Uterus (tissue), 3 donors: ENCODE measurements at regions not wholly inside any gene's neighbourhood (a gene's known extent, or its start where the extent isn't known, plus 50 kb on each side); places are given as distances from the start of the nearest gene placed in this dataset.

ENCODE experiments used
- DNase-seq, 2 donors: peaks; one replicate each; pipeline ENCODE4 v3.0.0-alpha.2; 2019 to 2020
- H3K27ac ChIP-seq, 2 donors: fragments of 200-600 bp; sonication (generic); 1 replicate in 1 of 2; 2 replicates in 1 of 2; pipeline ENCODE4 v1.5.1; 2016 to 2018
- H3K27me3 ChIP-seq, 2 donors: fragments of 200-600 bp; sonication (generic); one replicate each; pipeline ENCODE4 v1.5.1; 2018 to 2019; ENCODE audit warnings: control low read depth in 1 of 2
- H3K36me3 ChIP-seq, 2 donors: fragments of 200-600 bp; sonication (generic); one replicate each; pipeline ENCODE4 v1.5.1; 2019; ENCODE audit warnings: control low read depth in 1 of 2
- H3K4me1 ChIP-seq, 2 donors: fragments of 200-600 bp; sonication (generic); one replicate each; pipeline ENCODE4 v1.5.1; 2018 to 2019; ENCODE audit warnings: control low read depth in 1 of 2
- H3K4me3 ChIP-seq, 2 donors: fragments of 200-600 bp; sonication (generic); 1 replicate in 1 of 2; 2 replicates in 1 of 2; pipeline ENCODE4 v1.5.1; 2018 to 2019; ENCODE audit warnings: mild to moderate bottlenecking in 1 of 2
- H3K9me3 ChIP-seq, 2 donors: fragments of 200-600 bp; sonication (generic); one replicate each; pipeline ENCODE4 v1.5.1; 2019; ENCODE audit warnings: control low read depth in 1 of 2
- CTCF ChIP-seq, 4 experiments: fragments of 200-600 bp in 2 of 4; fragments of 450-650 bp in 2 of 4; sonication (generic) in 2 of 4; IDR thresholded peaks; one replicate each; pipeline ENCODE4 v1.5.1; 2016 to 2019; ENCODE audit warnings: antibody characterized with exemption in 4 of 4, mild to moderate bottlenecking in 2 of 4, moderate library complexity in 1 of 4
- POLR2A ChIP-seq, 2 donors: fragments of 450-650 bp; IDR thresholded peaks; one replicate each; pipeline ENCODE4 v1.6.1; 2016; ENCODE audit warnings: antibody characterized with exemption in 2 of 2, mild to moderate bottlenecking in 1 of 2, moderate library complexity in 1 of 2
- intact Hi-C: fragments of 100-400 bp; cut with DNase I; formaldehyde crosslinking; loops from one replicate; pipeline ENCODE4 v1.15.1; 2023; ENCODE audit warnings: low total_unique reads
- donor health status: DM: yes; HTN: yes; CAD: no.

- no peaks in the 10 kb centered on the region for H3K4me1 ChIP-seq
- no peaks in the 10 kb centered on the region for H3K9me3 ChIP-seq
- no peak overlapping the region for H3K27ac ChIP-seq
- TF ChIP-seq POLR2A (IDR thresholded peaks at IDR 0.05) (no peak), CTCF (IDR thresholded peaks at IDR 0.05) (no peak)
- no peak for DNase-seq
- H3K4me3 ChIP-seq: no peak overlapping the region
- no peaks in the 10 kb centered on the region for H3K36me3 ChIP-seq
- intact Hi-C loops: no loop called here
- H3K27me3 ChIP-seq: no peaks in the 10 kb centered on the region
Observed at GRCh38 chr4:156495091-156495490, 476.5 kb downstream of the PDGFC start.

- intact Hi-C loops: no loop called here
- Histone ChIP-seq H3K27ac (no peak overlapping the region), H3K4me3 (no peak overlapping the region), H3K27me3 (no peaks in the 10 kb centered on the region), H3K4me1 (no peaks in the 10 kb centered on the region), H3K9me3 (no peaks in the 10 kb centered on the region), H3K36me3 (no peaks in the 10 kb centered on the region)
- TF ChIP-seq CTCF (IDR thresholded peaks at IDR 0.05) (no peak), POLR2A (IDR thresholded peaks at IDR 0.05) (no peak)
- no peak for DNase-seq
Observed at GRCh38 chr4:156493858-156494257, 477.7 kb downstream of the PDGFC start.

GRCh38 chr4:156487107-156487506, 484.5 kb downstream of the PDGFC start:
- DNase-seq: no peak

GRCh38 chr4:156481845-156482244, 489.8 kb downstream of the PDGFC start:
- DNase-seq: no peak
- intact Hi-C loops: no loop called here
- H3K9me3 ChIP-seq: no peaks in the 10 kb centered on the region
- peaks cover 0 to 4% of the 10 kb centered on the region in 2 donors for H3K36me3 ChIP-seq
- H3K27ac ChIP-seq: no peak overlapping the region
- no peak for TF ChIP-seq CTCF (IDR thresholded peaks at IDR 0.05)
- no peak for TF ChIP-seq POLR2A (IDR thresholded peaks at IDR 0.05)
- no peak overlapping the region for H3K4me3 ChIP-seq
- no peaks in the 10 kb centered on the region for H3K4me1 ChIP-seq
- H3K27me3 ChIP-seq: no peaks in the 10 kb centered on the region

More at GRCh38 chr4:156487107-156487506, 484.5 kb downstream of the PDGFC start:
- no peaks in the 10 kb centered on the region for H3K9me3 ChIP-seq
- no peak overlapping the region for H3K4me3 ChIP-seq
- H3K36me3 ChIP-seq: peaks cover 0 to 4% of the 10 kb centered on the region in 2 donors
- H3K27me3 ChIP-seq: no peaks in the 10 kb centered on the region
- no peaks in the 10 kb centered on the region for H3K4me1 ChIP-seq
- intact Hi-C loops: no loop called here
- no peak overlapping the region for H3K27ac ChIP-seq
- no peak for TF ChIP-seq POLR2A (IDR thresholded peaks at IDR 0.05)
- no peak for TF ChIP-seq CTCF (IDR thresholded peaks at IDR 0.05)

- H3K27ac ChIP-seq: no peak overlapping the region
- TF ChIP-seq POLR2A (IDR thresholded peaks at IDR 0.05) (no peak), CTCF (IDR thresholded peaks at IDR 0.05) (no peak)
- H3K27me3 ChIP-seq: no peaks in the 10 kb centered on the region
- intact Hi-C loops: no loop called here
- DNase-seq: no peak
- no peak overlapping the region for H3K4me3 ChIP-seq
- no peaks in the 10 kb centered on the region for H3K4me1 ChIP-seq
- H3K36me3 ChIP-seq: no peaks in the 10 kb centered on the region
- no peaks in the 10 kb centered on the region for H3K9me3 ChIP-seq
Observed at GRCh38 chr4:156477636-156478035, 494.0 kb downstream of the PDGFC start.
